OCI-LY1 (cell line): ENCODE measurements at regions not wholly inside any gene's neighbourhood (a gene's known extent, or its start where the extent isn't known, plus 50 kb on each side); places are given as distances from the start of the nearest gene placed in this dataset.
A peak's percentile ranks its signal among the peaks of the same experiment; 100 is the strongest.

Experiments
- H2AFZ ChIP-seq: fragments of 200-600 bp; sonication (generic), shearing (Covaris generic); 2 replicates; pipeline ENCODE4 v1.6.0; 2014; ENCODE audit warnings: antibody characterized with exemption, mild to moderate bottlenecking, low read length
- H3F3A ChIP-seq: fragments of 200-600 bp; sonication (generic), shearing (Covaris generic); 2 replicates; pipeline ENCODE4 v1.6.0; 2014; ENCODE audit warnings: mild to moderate bottlenecking, antibody characterized with exemption, low read length, moderate library complexity; ENCODE audit not compliant: insufficient read depth
- H3K27ac ChIP-seq: fragments of 200-600 bp; sonication (generic); 2 replicates; pipeline ENCODE4 v1.5.1; 2014; ENCODE audit warnings: low read length, mixed run types, mild to moderate bottlenecking, low read depth; ENCODE audit not compliant: poor library complexity, severe bottlenecking
- H3K27me3 ChIP-seq: fragments of 200-600 bp; sonication (generic); 2 replicates; pipeline ENCODE4 v1.6.0; 2014; ENCODE audit warnings: antibody characterized with exemption, mild to moderate bottlenecking, low read length, moderate library complexity; ENCODE audit not compliant: insufficient read depth
- H3K36me3 ChIP-seq: fragments of 200-600 bp; sonication (generic); 2 replicates; pipeline ENCODE4 v1.6.1; 2014; ENCODE audit warnings: mild to moderate bottlenecking, antibody characterized with exemption, low read length, moderate library complexity, mixed read lengths; ENCODE audit not compliant: insufficient read depth
- H3K4me1 ChIP-seq: fragments of 200-600 bp; sonication (generic); 2 replicates; pipeline ENCODE4 v1.5.1; 2014; ENCODE audit warnings: mild to moderate bottlenecking, low read length, moderate library complexity; ENCODE audit not compliant: insufficient read depth, severe bottlenecking
- H3K4me2 ChIP-seq: fragments of 200-600 bp; sonication (generic), shearing (Covaris generic); 2 replicates; pipeline ENCODE4 v1.6.1; 2014; ENCODE audit warnings: low read length
- H3K4me3 ChIP-seq: fragments of 200-600 bp; sonication (generic); 2 replicates; pipeline ENCODE4 v1.5.1; 2014; ENCODE audit warnings: low read length, low read depth, mild to moderate bottlenecking, mixed read lengths; ENCODE audit not compliant: poor library complexity, severe bottlenecking
- H3K79me2 ChIP-seq: fragments of 200-600 bp; shearing (Covaris generic); 2 replicates; pipeline ENCODE4 v1.6.1; 2016; ENCODE audit warnings: mixed run types, low read length, mixed read lengths; ENCODE audit not compliant: insufficient read depth
- H3K9ac ChIP-seq: fragments of 200-600 bp; sonication (generic), shearing (Covaris generic); 2 replicates; pipeline ENCODE4 v1.6.1; 2014; ENCODE audit warnings: mild to moderate bottlenecking, low read length, mixed read lengths
- H3K9me2 ChIP-seq: fragments of 200-600 bp; sonication (generic), shearing (Covaris generic); 2 replicates; pipeline ENCODE4 v1.6.1; 2014; ENCODE audit warnings: low read depth, mild to moderate bottlenecking, low read length, mixed read lengths
- H3K9me3 ChIP-seq: fragments of 200-600 bp; shearing (Covaris generic); 2 replicates; pipeline ENCODE4 v1.6.1; 2014; ENCODE audit warnings: low read length, mixed read lengths
- H4K20me1 ChIP-seq: fragments of 200-600 bp; sonication (generic), shearing (Covaris generic); 2 replicates; pipeline ENCODE4 v1.6.0; 2016; ENCODE audit warnings: mild to moderate bottlenecking, low read length; ENCODE audit not compliant: insufficient read depth
- EZH2 ChIP-seq: fragments of 200-600 bp; sonication (generic), shearing (Covaris generic); IDR thresholded peaks from 2 replicates; pipeline ENCODE4 v1.8.0; 2017; ENCODE audit warnings: borderline replicate concordance, mixed run types, mild to moderate bottlenecking, antibody characterized with exemption, low read length, moderate library complexity, mixed read lengths
- TF ChIP-seq, protein P1 (sequence below): fragments of 200-600 bp; sonication (generic), shearing (Covaris generic); IDR thresholded peaks from 2 replicates; pipeline ENCODE4 v1.5.1; 2017; ENCODE audit warnings: mild to moderate bottlenecking, antibody characterized with exemption, low read length, moderate library complexity, mixed read lengths

DNA sequence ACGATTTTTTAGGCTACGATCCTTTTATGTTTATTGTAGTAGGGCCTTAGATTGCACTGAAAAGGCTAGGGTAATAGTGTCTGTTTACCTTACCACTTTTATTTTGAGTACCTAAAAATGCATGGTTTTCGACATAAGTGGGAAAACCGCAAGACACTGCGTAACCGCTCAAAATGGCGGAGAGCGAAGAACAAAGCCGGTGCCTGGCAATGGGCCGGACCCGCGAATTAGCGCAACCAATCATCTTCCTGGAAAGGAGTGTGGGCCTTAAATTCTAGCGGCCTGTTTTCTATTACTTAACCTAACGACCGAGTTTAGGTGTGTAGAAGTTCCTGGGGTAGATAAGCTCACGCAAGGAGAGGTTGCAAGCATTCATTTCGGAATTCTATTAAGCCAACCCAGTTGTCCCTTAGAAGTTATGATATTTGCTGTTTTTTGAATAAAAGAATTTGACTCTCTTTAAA is 118.0 kb downstream of the HFE start:
- Histone ChIP-seq H3K9me3 (no peaks in the 10 kb centered on the region), H3K9ac (peak overlapping the region; percentile 81), H3F3A (peaks cover 18% of the 10 kb centered on the region), H3K79me2 (no peaks in the 10 kb centered on the region), H4K20me1 (no peaks in the 10 kb centered on the region), H3K4me1 (peaks cover 64% of the 10 kb centered on the region), H3K4me3 (peak overlapping the region; percentile 72), H3K36me3 (no peaks in the 10 kb centered on the region), H3K27ac (peak overlapping the region; percentile 99), H3K27me3 (no peaks in the 10 kb centered on the region), H3K9me2 (no peaks in the 10 kb centered on the region), H2AFZ (no peak overlapping the region), H3K4me2 (peak overlapping the region; percentile 92)
- no peak for TF ChIP-seq EZH2
- TF ChIP-seq, protein P1, sequence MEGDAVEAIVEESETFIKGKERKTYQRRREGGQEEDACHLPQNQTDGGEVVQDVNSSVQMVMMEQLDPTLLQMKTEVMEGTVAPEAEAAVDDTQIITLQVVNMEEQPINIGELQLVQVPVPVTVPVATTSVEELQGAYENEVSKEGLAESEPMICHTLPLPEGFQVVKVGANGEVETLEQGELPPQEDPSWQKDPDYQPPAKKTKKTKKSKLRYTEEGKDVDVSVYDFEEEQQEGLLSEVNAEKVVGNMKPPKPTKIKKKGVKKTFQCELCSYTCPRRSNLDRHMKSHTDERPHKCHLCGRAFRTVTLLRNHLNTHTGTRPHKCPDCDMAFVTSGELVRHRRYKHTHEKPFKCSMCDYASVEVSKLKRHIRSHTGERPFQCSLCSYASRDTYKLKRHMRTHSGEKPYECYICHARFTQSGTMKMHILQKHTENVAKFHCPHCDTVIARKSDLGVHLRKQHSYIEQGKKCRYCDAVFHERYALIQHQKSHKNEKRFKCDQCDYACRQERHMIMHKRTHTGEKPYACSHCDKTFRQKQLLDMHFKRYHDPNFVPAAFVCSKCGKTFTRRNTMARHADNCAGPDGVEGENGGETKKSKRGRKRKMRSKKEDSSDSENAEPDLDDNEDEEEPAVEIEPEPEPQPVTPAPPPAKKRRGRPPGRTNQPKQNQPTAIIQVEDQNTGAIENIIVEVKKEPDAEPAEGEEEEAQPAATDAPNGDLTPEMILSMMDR, result no peak

DNA sequence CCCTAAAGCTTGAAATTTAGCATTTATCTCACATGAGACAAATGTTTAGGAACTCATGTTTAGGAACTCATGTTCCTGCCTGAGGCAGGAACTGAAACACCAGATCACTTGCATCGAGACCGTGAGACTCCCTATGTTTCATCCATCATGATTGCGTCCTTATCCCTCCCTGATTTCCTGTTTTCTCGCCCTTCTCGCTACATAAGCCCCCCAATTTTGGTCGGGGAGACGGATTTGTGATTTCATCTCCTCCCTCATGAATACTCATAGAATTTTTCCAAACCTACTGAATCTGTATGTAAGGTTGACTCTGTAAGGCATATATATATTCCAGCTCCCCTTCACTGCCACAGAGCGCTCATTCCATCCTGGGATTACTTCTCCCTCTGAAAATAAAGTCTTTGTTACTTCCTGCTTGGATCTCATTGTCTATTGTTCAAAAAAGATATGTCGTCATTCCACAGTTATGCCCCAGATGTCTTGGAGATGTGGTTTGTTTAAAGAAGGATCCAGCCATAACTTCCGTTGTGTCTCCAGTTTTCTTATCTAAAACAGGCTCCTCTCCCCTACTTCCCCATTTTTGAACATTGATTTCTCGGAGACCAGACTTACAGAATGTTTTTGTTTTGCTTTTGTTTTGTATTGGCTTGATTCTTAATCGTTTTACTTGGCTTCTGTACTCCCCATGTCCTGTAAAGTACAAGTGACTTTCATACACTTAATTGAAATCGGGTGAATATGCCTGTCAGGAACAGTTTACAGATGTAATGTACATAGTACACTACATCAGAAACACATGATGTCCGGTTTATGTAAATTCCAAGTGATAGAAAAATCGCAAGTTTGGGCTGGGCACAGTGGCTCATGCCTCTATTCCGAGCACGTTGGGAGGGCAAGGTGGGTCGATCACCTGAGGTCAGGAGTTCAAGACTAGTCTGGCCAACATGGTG is 118.7 kb downstream of the HFE start:
- Histone ChIP-seq H4K20me1 (no peaks in the 10 kb centered on the region), H3K27ac (peak overlapping the region; percentile 99), H2AFZ (no peak overlapping the region), H3K79me2 (no peaks in the 10 kb centered on the region), H3K9ac (peak overlapping the region; percentile 81), H3K4me2 (peak overlapping the region; percentile 92), H3K4me1 (peaks cover 62% of the 10 kb centered on the region), H3F3A (peaks cover 16% of the 10 kb centered on the region; the same call in 1 of the 2 replicates), H3K27me3 (no peaks in the 10 kb centered on the region), H3K4me3 (peak overlapping the region; percentile 72), H3K9me3 (no peaks in the 10 kb centered on the region), H3K9me2 (no peaks in the 10 kb centered on the region), H3K36me3 (no peaks in the 10 kb centered on the region)
- TF ChIP-seq, protein P1, result no peak
- no peak for TF ChIP-seq EZH2

DNA sequence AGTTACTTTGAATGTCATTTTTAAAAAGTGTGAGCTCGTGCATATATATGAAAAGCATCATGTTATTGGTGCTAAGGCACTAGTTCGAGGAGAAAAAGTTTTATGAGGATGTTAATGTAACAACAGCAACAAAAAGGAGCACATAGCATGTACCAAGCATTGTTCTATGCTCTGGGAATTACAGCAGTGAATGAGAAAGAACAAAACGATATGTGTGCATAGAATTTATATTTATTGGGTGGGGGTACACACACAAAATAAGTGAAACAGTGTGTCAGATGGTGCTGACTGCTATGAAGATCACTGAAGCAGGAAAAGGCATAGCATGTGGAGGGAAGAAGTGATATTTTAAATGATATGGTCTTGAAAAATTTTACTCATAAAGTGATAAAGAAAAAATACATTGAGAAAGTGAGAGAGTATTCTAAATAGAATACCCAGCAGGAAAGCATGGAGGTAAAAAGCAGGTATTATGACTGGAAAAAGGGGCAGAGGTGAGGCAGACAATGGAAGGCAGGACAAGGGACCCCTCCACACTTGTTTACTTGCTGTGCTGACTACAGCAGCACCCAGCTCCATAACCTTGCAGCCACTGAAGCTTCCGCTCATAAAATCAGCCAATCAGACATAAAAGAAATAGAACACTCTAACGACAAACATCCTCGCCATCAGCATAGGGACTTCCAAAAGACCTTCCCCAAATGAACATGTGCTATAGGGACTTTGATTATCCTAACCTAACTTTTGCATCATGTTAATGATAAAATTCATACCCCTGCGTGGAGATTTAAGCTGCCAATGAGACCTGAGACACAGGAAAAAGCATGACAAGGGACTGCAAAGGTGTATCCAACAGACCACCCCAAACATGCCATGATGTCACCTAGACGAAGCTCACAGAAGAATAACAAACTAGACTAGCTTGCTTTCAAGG is 119.9 kb downstream of the HFE start:
- H3K79me2 ChIP-seq, result no peaks in the 10 kb centered on the region
- H3K27me3 ChIP-seq, result no peaks in the 10 kb centered on the region
- H2AFZ ChIP-seq, result no peak overlapping the region
- H3K4me1 ChIP-seq, result peaks cover 51% of the 10 kb centered on the region
- no peak for TF ChIP-seq EZH2
- TF ChIP-seq, protein P1, result no peak
- H3K4me2 ChIP-seq, result peak overlapping the region; percentile 92
- peak overlapping the region; percentile 72 for H3K4me3 ChIP-seq
- H3K9me2 ChIP-seq, result no peaks in the 10 kb centered on the region
- H4K20me1 ChIP-seq, result no peaks in the 10 kb centered on the region
- peaks cover 13% of the 10 kb centered on the region; the same call in 1 of the 2 replicates for H3F3A ChIP-seq
- H3K9me3 ChIP-seq, result no peaks in the 10 kb centered on the region
- no peaks in the 10 kb centered on the region for H3K36me3 ChIP-seq
- peak overlapping the region; percentile 99 for H3K27ac ChIP-seq
- H3K9ac ChIP-seq, result peak overlapping the region; percentile 81
